HEK293 (cell line): ENCODE measurements at regions not wholly inside any gene's neighbourhood (a gene's known extent, or its start where the extent isn't known, plus 50 kb on each side); places are given as distances from the start of the nearest gene placed in this dataset.
A peak's percentile ranks its signal among the peaks of the same experiment; 100 is the strongest.

ENCODE experiments used
- CTCF ChIA-PET: fragments of 350-600 bp; formaldehyde crosslinking; extraction: SDS; loops from one replicate; lab custom pipeline; 2021; ENCODE audit warnings: antibody characterized with exemption; lab: Yijun Ruan, JAX
- POLR2A ChIA-PET: fragments of 300-600 bp; formaldehyde crosslinking; extraction: SDS; loops from one replicate; lab custom pipeline; 2020; ENCODE audit warnings: antibody characterized with exemption, inconsistent platforms; lab: Yijun Ruan, JAX
- H3K27ac ChIP-seq: fragments of 200-500 bp; sonication (Bioruptor generic); 2 replicates; pipeline ENCODE4 v1.5.1; 2014; ENCODE audit warnings: low read depth, low read length, control low read depth, inconsistent platforms; ENCODE audit errors: extremely low read depth
- H3K36me3 ChIP-seq, 2 experiments: fragments of 200-500 bp in 1 of 2; sonication (Bioruptor generic) in 1 of 2; 1 replicate in 1 of 2; 2 replicates in 1 of 2; pipeline ENCODE4 v1.5.1; 2014 to 2017; ENCODE audit warnings: inconsistent platforms in 2 of 2, low read length in 2 of 2; ENCODE audit not compliant: control insufficient read depth in 2 of 2, insufficient read depth in 1 of 2
- H3K4me1 ChIP-seq: fragments of 200-500 bp; sonication (Bioruptor generic); 2 replicates; pipeline ENCODE4 v1.5.1; 2014; ENCODE audit warnings: mild to moderate bottlenecking, low read length, inconsistent platforms; ENCODE audit not compliant: control insufficient read depth, insufficient read depth
- H3K4me3 ChIP-seq: 2 replicates; pipeline ENCODE4 v1.5.1; 2011; ENCODE audit warnings: low read depth, mild to moderate bottlenecking, control low read depth, low read length, moderate library complexity
- H3K9me3 ChIP-seq: fragments of 200-500 bp; sonication (Bioruptor generic); 2 replicates; pipeline ENCODE4 v1.5.1; 2014; ENCODE audit warnings: low read depth, low read length, inconsistent platforms; ENCODE audit not compliant: control insufficient read depth, insufficient read depth
- BCL11A ChIP-seq: fragments of 450-650 bp; formaldehyde crosslinking; IDR thresholded peaks from 2 replicates; pipeline ENCODE4 v1.5.1; 2016; ENCODE audit warnings: low read depth, missing biosample characterization, missing genetic modification characterization
- GLI2 ChIP-seq: fragments of 450-650 bp; formaldehyde crosslinking; IDR thresholded peaks from 2 replicates; pipeline ENCODE4; 2017; ENCODE audit warnings: missing biosample characterization, missing genetic modification characterization, low read depth, borderline replicate concordance
- KLF1 ChIP-seq: fragments of 450-650 bp; formaldehyde crosslinking; IDR thresholded peaks from 2 replicates; pipeline ENCODE4 v1.5.1; 2016; ENCODE audit warnings: missing biosample characterization, missing genetic modification characterization
- ZBTB48 ChIP-seq: fragments of 450-650 bp; formaldehyde crosslinking; IDR thresholded peaks from 2 replicates; pipeline ENCODE4 v1.5.1; 2016; ENCODE audit warnings: missing biosample characterization, missing genetic modification characterization
- ZNF10 ChIP-seq: fragments of 450-650 bp; formaldehyde crosslinking; IDR thresholded peaks from 2 replicates; pipeline ENCODE4 v1.5.1; 2017; ENCODE audit warnings: missing biosample characterization, missing genetic modification characterization
- ZNF146 ChIP-seq: fragments of 450-650 bp; formaldehyde crosslinking; IDR thresholded peaks from 2 replicates; pipeline ENCODE4 v1.5.1; 2016; ENCODE audit warnings: missing biosample characterization, missing genetic modification characterization
- ZNF157 ChIP-seq: fragments of 450-650 bp; formaldehyde crosslinking; IDR thresholded peaks from 2 replicates; pipeline ENCODE4 v1.5.1; 2016; ENCODE audit warnings: missing biosample characterization, missing genetic modification characterization
- ZNF174 ChIP-seq: fragments of 450-650 bp; formaldehyde crosslinking; IDR thresholded peaks from 2 replicates; pipeline ENCODE4 v1.5.0; 2017; ENCODE audit warnings: missing biosample characterization, mild to moderate bottlenecking, missing genetic modification characterization
- ZNF184 ChIP-seq: fragments of 450-650 bp; IDR thresholded peaks from 2 replicates; pipeline ENCODE4 v1.5.1; 2018; ENCODE audit warnings: missing biosample characterization, mild to moderate bottlenecking, missing genetic modification characterization
- ZNF214 ChIP-seq: fragments of 450-650 bp; formaldehyde crosslinking; IDR thresholded peaks from 2 replicates; pipeline ENCODE4 v1.5.1; 2017; ENCODE audit warnings: missing biosample characterization, mild to moderate bottlenecking, missing genetic modification characterization, borderline replicate concordance
- ZNF398 ChIP-seq: fragments of 450-650 bp; formaldehyde crosslinking; IDR thresholded peaks from 2 replicates; pipeline ENCODE4 v1.5.1; 2017; ENCODE audit warnings: missing biosample characterization, missing genetic modification characterization
- ZNF510 ChIP-seq: fragments of 450-650 bp; formaldehyde crosslinking; IDR thresholded peaks from 2 replicates; pipeline ENCODE4 v1.5.1; 2018; ENCODE audit warnings: mild to moderate bottlenecking, missing genetic modification characterization, missing biosample characterization; ENCODE audit not compliant: insufficient replicate concordance
- ZNF514 ChIP-seq: fragments of 450-650 bp; formaldehyde crosslinking; IDR thresholded peaks from 2 replicates; pipeline ENCODE4 v1.5.1; 2016; ENCODE audit warnings: missing biosample characterization, missing genetic modification characterization
- ZNF549 ChIP-seq: fragments of 450-650 bp; IDR thresholded peaks from 2 replicates; pipeline ENCODE4 v1.5.1; 2018; ENCODE audit warnings: missing biosample characterization, missing genetic modification characterization, mild to moderate bottlenecking, inconsistent platforms, moderate library complexity
- ZNF626 ChIP-seq: fragments of 450-650 bp; sonication (Bioruptor Pico); formaldehyde crosslinking; IDR thresholded peaks from 2 replicates; pipeline ENCODE4 v1.5.1; 2018; ENCODE audit warnings: missing biosample characterization, missing genetic modification characterization, inconsistent platforms
- ZNF692 ChIP-seq: fragments of 450-650 bp; formaldehyde crosslinking; IDR thresholded peaks from 2 replicates; pipeline ENCODE4 v1.5.1; 2016; ENCODE audit warnings: missing biosample characterization, missing genetic modification characterization
- TF ChIP-seq, protein P1 (sequence below): fragments of 450-650 bp; formaldehyde crosslinking; IDR thresholded peaks from 2 replicates; pipeline ENCODE4 v1.5.1; 2017; ENCODE audit warnings: missing biosample characterization, missing genetic modification characterization
- TF ChIP-seq, protein P2 (sequence below): fragments of 450-650 bp; IDR thresholded peaks from 2 replicates; pipeline ENCODE4 v1.5.1; 2018; ENCODE audit warnings: missing biosample characterization, missing genetic modification characterization
- TF ChIP-seq, protein P3 (sequence below): fragments of 450-650 bp; formaldehyde crosslinking; IDR thresholded peaks from 2 replicates; pipeline ENCODE4 v1.5.1; 2016; ENCODE audit warnings: missing biosample characterization, missing genetic modification characterization

DNA sequence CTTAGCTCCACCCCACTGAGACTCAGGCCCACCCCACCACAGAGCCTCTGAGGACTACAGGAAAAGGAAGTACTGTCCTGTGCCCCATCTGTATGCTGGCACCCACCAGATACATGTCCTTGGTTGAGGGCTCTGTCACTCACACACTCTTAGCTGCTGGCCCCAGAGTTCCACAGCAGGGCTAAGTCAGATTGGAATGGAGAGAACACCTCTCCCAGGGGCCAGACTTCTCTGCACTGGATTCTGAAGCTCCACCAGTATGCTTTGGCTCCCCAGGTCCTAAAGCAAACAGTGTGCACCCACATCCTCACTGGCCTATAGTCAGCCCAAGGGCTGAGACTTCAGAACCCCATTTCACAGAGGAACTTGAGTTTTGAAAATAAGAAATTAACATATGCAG lies 103.2 kb upstream of the PPP2R2D start (continued):
- TF ChIP-seq ZNF692 (no peak), ZBTB48 (tag by site-specific recombination) (no peak), ZNF549 (tag by site-specific recombination) (no peak), GLI2 (tag by site-specific recombination) (no peak), BCL11A (tag by site-specific recombination) (no peak)
- TF ChIP-seq, protein P1, sequence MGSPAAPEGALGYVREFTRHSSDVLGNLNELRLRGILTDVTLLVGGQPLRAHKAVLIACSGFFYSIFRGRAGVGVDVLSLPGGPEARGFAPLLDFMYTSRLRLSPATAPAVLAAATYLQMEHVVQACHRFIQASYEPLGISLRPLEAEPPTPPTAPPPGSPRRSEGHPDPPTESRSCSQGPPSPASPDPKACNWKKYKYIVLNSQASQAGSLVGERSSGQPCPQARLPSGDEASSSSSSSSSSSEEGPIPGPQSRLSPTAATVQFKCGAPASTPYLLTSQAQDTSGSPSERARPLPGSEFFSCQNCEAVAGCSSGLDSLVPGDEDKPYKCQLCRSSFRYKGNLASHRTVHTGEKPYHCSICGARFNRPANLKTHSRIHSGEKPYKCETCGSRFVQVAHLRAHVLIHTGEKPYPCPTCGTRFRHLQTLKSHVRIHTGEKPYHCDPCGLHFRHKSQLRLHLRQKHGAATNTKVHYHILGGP (tag by site-specific recombination) = no peak
- TF ChIP-seq, protein P2, sequence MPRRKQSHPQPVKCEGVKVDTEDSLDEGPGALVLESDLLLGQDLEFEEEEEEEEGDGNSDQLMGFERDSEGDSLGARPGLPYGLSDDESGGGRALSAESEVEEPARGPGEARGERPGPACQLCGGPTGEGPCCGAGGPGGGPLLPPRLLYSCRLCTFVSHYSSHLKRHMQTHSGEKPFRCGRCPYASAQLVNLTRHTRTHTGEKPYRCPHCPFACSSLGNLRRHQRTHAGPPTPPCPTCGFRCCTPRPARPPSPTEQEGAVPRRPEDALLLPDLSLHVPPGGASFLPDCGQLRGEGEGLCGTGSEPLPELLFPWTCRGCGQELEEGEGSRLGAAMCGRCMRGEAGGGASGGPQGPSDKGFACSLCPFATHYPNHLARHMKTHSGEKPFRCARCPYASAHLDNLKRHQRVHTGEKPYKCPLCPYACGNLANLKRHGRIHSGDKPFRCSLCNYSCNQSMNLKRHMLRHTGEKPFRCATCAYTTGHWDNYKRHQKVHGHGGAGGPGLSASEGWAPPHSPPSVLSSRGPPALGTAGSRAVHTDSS = no peak

DNA sequence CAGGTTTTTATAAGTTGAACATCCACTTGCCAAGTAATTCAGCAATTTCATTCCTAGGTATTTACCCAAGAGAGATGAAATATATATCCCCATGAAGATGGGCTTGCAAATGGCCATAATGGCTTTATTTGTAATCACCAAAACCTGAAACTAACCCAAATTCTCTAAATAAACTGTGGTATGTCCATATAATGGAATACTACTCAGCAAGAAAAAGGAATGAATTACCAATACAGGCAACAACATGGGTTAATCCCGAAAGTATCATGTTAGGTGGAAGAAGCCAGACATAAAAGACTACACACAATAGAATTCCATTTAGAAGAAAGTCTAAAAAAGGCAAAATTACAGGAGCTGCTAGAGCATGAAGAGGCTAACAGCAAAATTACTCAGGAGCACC lies 101.4 kb upstream of the PPP2R2D start:
- no peaks in the 10 kb centered on the region for H3K4me1 ChIP-seq
- no peaks in the 10 kb centered on the region for H3K9me3 ChIP-seq
- ChIA-PET POLR2A (no interaction called here), CTCF (no interaction called here)
- no peak overlapping the region for H3K27ac ChIP-seq
- TF ChIP-seq ZNF146 (peak; percentile 68), ZNF398 (no peak)
- no peak overlapping the region for H3K4me3 ChIP-seq
- no peaks in the 10 kb centered on the region for H3K36me3 ChIP-seq

- Histone ChIP-seq H3K4me1 (no peaks in the 10 kb centered on the region), H3K4me3 (no peak overlapping the region), H3K36me3 (no peaks in the 10 kb centered on the region), H3K27ac (no peak overlapping the region), H3K9me3 (no peaks in the 10 kb centered on the region)
- CTCF ChIA-PET = interaction anchor here (0.6 to 0.9 kb wide), 2 partner anchors 16 to 71 kb away, joined by 3 read pairs; no protein-coding TSS in a partner anchor
- POLR2A ChIA-PET = no interaction called here
- TF ChIP-seq ZNF626 (tag by site-specific recombination) (no peak), ZNF184 (no peak), ZNF157 (tag by site-specific recombination) (no peak), ZNF10 (tag by site-specific recombination) (no peak), ZNF510 (tag by site-specific recombination) (no peak), ZNF398 (no peak), ZNF214 (tag by site-specific recombination) (no peak), KLF1 (tag by site-specific recombination) (no peak), ZNF514 (tag by site-specific recombination) (no peak), ZNF174 (tag by site-specific recombination) (no peak)
- TF ChIP-seq, protein P3, sequence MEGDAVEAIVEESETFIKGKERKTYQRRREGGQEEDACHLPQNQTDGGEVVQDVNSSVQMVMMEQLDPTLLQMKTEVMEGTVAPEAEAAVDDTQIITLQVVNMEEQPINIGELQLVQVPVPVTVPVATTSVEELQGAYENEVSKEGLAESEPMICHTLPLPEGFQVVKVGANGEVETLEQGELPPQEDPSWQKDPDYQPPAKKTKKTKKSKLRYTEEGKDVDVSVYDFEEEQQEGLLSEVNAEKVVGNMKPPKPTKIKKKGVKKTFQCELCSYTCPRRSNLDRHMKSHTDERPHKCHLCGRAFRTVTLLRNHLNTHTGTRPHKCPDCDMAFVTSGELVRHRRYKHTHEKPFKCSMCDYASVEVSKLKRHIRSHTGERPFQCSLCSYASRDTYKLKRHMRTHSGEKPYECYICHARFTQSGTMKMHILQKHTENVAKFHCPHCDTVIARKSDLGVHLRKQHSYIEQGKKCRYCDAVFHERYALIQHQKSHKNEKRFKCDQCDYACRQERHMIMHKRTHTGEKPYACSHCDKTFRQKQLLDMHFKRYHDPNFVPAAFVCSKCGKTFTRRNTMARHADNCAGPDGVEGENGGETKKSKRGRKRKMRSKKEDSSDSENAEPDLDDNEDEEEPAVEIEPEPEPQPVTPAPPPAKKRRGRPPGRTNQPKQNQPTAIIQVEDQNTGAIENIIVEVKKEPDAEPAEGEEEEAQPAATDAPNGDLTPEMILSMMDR = no peak
Observed at GRCh38 chr10:131802156-131802915, 98.5 kb upstream of the PPP2R2D start.
